Spleen (tissue), 11 donors: ENCODE measurements at regions not wholly inside any gene's neighbourhood (a gene's known extent, or its start where the extent isn't known, plus 50 kb on each side); places are given as distances from the start of the nearest gene placed in this dataset.

Experiments used
- DNase-seq: peaks from one replicate; pipeline ENCODE4 v3.0.0-alpha.2; 2020
- H3K27ac ChIP-seq, 8 donors: fragments of 200-600 bp; sonication (generic) in 7 of 8; 1 replicate in 4 of 8; 2 replicates in 4 of 8; pipeline versions ENCODE4 v1.5.0 to v1.8.0; 2016 to 2021; ENCODE audit warnings: inconsistent platforms in 4 of 8, mild to moderate bottlenecking in 4 of 8, moderate library complexity in 1 of 8
- H3K27me3 ChIP-seq, 7 donors: fragments of 200-600 bp; sonication (generic) in 6 of 7; replicated peaks in 1 of 7; 1 replicate in 4 of 7; 2 replicates in 3 of 7; pipeline versions ENCODE4 v1.5.0 to v1.8.0; 2016 to 2021; ENCODE audit warnings: inconsistent platforms in 3 of 7, mild to moderate bottlenecking in 1 of 7
- H3K36me3 ChIP-seq, 6 donors: fragments of 200-600 bp; sonication (generic) in 5 of 6; 1 replicate in 4 of 6; 2 replicates in 2 of 6; pipeline versions ENCODE4 v1.5.0 to v1.8.0; 2016 to 2021; ENCODE audit warnings: inconsistent platforms in 2 of 6
- H3K4me1 ChIP-seq, 6 donors: fragments of 200-600 bp; sonication (generic) in 5 of 6; 1 replicate in 3 of 6; 2 replicates in 3 of 6; pipeline versions ENCODE4 v1.5.0 to v1.8.0; 2016 to 2021; ENCODE audit warnings: inconsistent platforms in 3 of 6
- H3K4me3 ChIP-seq, 8 donors: fragments of 200-600 bp; sonication (generic) in 7 of 8; 1 replicate in 4 of 8; 2 replicates in 4 of 8; pipeline versions ENCODE4 v1.5.0 to v1.8.0; 2016 to 2021; ENCODE audit warnings: inconsistent platforms in 4 of 8, mild to moderate bottlenecking in 4 of 8, moderate library complexity in 2 of 8
- H3K9me3 ChIP-seq, 8 donors: fragments of 200-600 bp; sonication (generic) in 7 of 8; 1 replicate in 4 of 8; 2 replicates in 4 of 8; pipeline versions ENCODE4 v1.5.0 to v1.8.0; 2016 to 2021; ENCODE audit warnings: inconsistent platforms in 4 of 8
- CTCF ChIP-seq, 11 experiments: fragments of 200-600 bp in 7 of 11; fragments of 450-650 bp in 4 of 11; sonication (generic) in 4 of 11; IDR thresholded peaks in 8 of 11; conservative IDR thresholded peaks in 3 of 11; 1 replicate in 7 of 11; 2 replicates in 4 of 11; pipeline versions ENCODE4 v1.4.0 to v1.8.0; 2016 to 2021; ENCODE audit warnings: antibody characterized with exemption in 11 of 11, inconsistent platforms in 4 of 11, mild to moderate bottlenecking in 1 of 11
- POLR2A ChIP-seq, 3 donors: fragments of 450-650 bp; IDR thresholded peaks; one replicate each; pipeline ENCODE4 v1.5.1; 2017; ENCODE audit warnings: antibody characterized with exemption in 3 of 3, mild to moderate bottlenecking in 1 of 3
- POLR2AphosphoS5 ChIP-seq, 3 donors: sonication (generic); formaldehyde crosslinking; IDR thresholded peaks; one replicate each; pipeline ENCODE4 v1.5.1; 2017; ENCODE audit warnings: antibody characterized with exemption in 3 of 3
- WGBS, 5 donors: extraction: QIAGEN DNeasy Blood & Tissue Kit in 3 of 5; methylation state at CpG; one replicate each; pipeline versions ENCODE4 v1.1.5 to v1.1.7; 2013 to 2018; 5-methylcytosine and 5-hydroxymethylcytosine counted together
- intact Hi-C: fragments of 100-400 bp; cut with DNase I; formaldehyde crosslinking; loops from one replicate; pipeline ENCODE4 v1.15.0; 2023; ENCODE audit warnings: low total_unique reads
- donor health status: healthy with polysubstance abuse.
- donor health status: DM: no; HTN: no; CAD: no; lungs with moderate emphysema.
- donor health status: DM: no; HTN: no; CAD: no.
- donor health status: Bipolar disorder and iron deficiency.
- donor health status: healthy.
- donor health status: DM: no; HTN: no; CAD: no.
- donor health status: DM: yes; HTN: yes; CAD: no.

- Histone ChIP-seq H3K27ac (no peak overlapping the region), H3K27me3 (peaks cover 0 to 22% (median 0%) of the 10 kb centered on the region in 7 donors), H3K4me1 (peaks cover 0 to 13% (median 0%) of the 10 kb centered on the region in 6 donors), H3K36me3 (no peaks in the 10 kb centered on the region), H3K4me3 (no peak overlapping the region), H3K9me3 (no peaks in the 10 kb centered on the region)
- no peak for DNase-seq
- intact Hi-C loops: no loop called here
- WGBS, 5 donors: 60 to 70% (median 66%) methylated on average over 9 of the region's 9 CpGs
- TF ChIP-seq CTCF (IDR thresholded peaks at IDR 0.05 in 8 of 11, conservative IDR thresholded peaks at IDR 0.05 in 3 of 11) (no peak), POLR2A (IDR thresholded peaks at IDR 0.05) (no peak), POLR2AphosphoS5 (IDR thresholded peaks at IDR 0.05) (no peak)
Measured at GRCh38 chr11:134945993-134946392, 534.0 kb upstream of the B3GAT1 start.

DNA sequence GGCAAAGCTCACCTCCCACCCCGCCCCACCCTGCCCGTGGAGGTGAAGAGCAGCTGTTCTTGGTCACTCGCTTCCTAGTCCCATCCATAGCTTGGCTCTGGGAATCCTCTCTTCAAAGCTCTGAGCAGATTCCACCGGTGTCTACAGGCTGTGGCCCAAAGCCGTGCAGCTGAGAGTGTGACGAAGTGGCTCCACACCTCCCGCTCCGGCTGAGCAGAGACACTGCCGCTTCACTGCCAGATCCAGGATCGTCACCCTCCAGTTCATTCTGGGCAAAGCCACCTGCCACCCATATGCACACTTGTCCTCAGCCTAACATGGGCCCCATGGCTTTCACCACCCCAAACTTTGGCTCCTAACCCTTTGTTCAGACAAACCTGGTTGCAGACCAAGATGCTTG is 532.9 kb upstream of the B3GAT1 start:
- DNase-seq: no peak
- TF ChIP-seq CTCF (IDR thresholded peaks at IDR 0.05 in 8 of 11, conservative IDR thresholded peaks at IDR 0.05 in 3 of 11): no peak
- no peak for TF ChIP-seq POLR2AphosphoS5 (IDR thresholded peaks at IDR 0.05)
- no peak for TF ChIP-seq POLR2A (IDR thresholded peaks at IDR 0.05)
- Histone ChIP-seq H3K9me3 (no peaks in the 10 kb centered on the region), H3K36me3 (no peaks in the 10 kb centered on the region), H3K4me3 (no peak overlapping the region), H3K4me1 (peaks cover 0 to 13% (median 0%) of the 10 kb centered on the region in 6 donors), H3K27me3 (peaks cover 0 to 22% (median 0%) of the 10 kb centered on the region in 7 donors), H3K27ac (no peak overlapping the region)
- intact Hi-C loops: no loop called here
- 85 to 92% (median 91%) methylated on average over 10 of the region's 10 CpGs for WGBS, 5 donors

- H3K36me3 ChIP-seq: no peaks in the 10 kb centered on the region
- no peak for DNase-seq
- H3K9me3 ChIP-seq: no peaks in the 10 kb centered on the region
- no peak overlapping the region for H3K27ac ChIP-seq
- intact Hi-C loops: no loop called here
- peaks cover 0 to 20% (median 0%) of the 10 kb centered on the region in 7 donors for H3K27me3 ChIP-seq
- TF ChIP-seq CTCF (IDR thresholded peaks at IDR 0.05 in 8 of 11, conservative IDR thresholded peaks at IDR 0.05 in 3 of 11) (no peak), POLR2AphosphoS5 (IDR thresholded peaks at IDR 0.05) (no peak), POLR2A (IDR thresholded peaks at IDR 0.05) (no peak)
- no peak overlapping the region for H3K4me3 ChIP-seq
- WGBS, 5 donors: 54 to 81% (median 74%) methylated on average over 5 of the region's 5 CpGs
- peaks cover 0 to 7% (median 0%) of the 10 kb centered on the region in 6 donors for H3K4me1 ChIP-seq
Measured at GRCh38 chr11:134944131-134944530, 532.1 kb upstream of the B3GAT1 start.

DNA sequence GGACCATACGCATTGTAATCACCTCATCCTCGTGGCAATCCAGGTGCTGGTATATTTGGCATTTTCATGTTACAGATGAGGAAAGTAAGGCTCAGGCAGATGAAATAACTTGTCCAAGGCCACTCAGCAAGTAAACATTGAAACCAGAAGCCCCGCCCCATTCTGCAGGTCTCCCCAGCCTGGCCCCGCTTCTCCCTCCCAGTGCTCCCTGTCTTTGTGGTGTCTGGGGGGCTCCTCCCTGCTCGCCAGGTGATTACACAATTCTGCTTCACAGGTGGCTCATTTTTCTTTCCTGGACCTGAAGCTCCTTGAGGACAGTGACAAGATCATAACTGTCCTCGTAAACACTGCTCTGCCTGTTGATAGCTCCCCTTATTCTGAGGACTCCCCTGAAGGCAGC is 531.5 kb upstream of the B3GAT1 start:
- H3K36me3 ChIP-seq: no peaks in the 10 kb centered on the region
- no peak for TF ChIP-seq POLR2AphosphoS5 (IDR thresholded peaks at IDR 0.05)
- TF ChIP-seq CTCF (IDR thresholded peaks at IDR 0.05 in 8 of 11, conservative IDR thresholded peaks at IDR 0.05 in 3 of 11): no peak
- no peak for TF ChIP-seq POLR2A (IDR thresholded peaks at IDR 0.05)
- peaks cover 0 to 14% (median 0%) of the 10 kb centered on the region in 7 donors for H3K27me3 ChIP-seq
- no peak overlapping the region for H3K27ac ChIP-seq
- peaks cover 0 to 3% (median 0%) of the 10 kb centered on the region in 6 donors for H3K4me1 ChIP-seq
- no peak for DNase-seq
- no peaks in the 10 kb centered on the region for H3K9me3 ChIP-seq
- WGBS, 5 donors: 81 to 93% (median 84%) methylated on average over 6 of the region's 6 CpGs
- H3K4me3 ChIP-seq: no peak overlapping the region
- intact Hi-C loops: no loop called here
